ENCODE measurements at regions not wholly inside any gene's neighbourhood (a gene's known extent, or its start where the extent isn't known, plus 50 kb on each side); places are given as distances from the start of the nearest gene placed in this dataset.

DNA sequence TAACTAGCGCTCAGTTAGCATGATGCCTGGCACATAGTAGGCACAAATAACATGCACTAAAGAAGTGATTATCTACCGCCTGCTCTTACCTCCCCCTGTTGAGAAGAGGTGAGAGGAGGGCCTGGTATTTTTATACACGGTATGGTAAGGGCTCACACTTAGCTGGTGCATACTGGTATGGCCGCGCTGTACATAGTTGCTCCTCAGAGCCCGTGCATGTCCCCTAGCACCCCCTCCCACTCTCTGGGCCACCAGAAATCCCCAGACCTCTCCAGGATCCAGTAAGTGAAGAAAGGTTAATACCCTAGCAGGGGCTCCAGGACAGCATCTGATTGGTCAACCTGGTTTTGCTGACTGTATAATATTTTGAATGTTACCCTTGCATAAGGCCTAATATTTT is 121.4 kb downstream of the RAB11FIP2 start:
- POLR2A ChIA-PET = no interaction called here

DNA sequence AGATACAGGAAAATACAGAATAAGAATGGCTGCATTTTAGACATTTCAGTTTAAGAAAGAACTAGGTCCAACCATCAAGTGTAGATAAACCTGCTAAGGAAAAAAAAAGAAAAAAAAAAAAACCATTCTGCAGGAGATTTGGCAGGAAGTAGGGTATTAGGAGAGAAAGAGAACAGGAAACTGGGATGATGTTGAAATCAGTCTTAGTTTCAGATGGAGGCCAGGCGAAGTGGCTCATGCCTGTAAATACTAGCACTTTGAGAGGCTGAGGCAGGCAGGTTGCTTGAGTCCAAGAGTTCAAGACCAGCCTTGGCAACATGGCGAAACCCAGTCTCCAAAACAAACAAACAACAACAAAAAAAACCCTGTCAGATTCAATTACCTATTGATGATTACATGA is 120.2 kb downstream of the RAB11FIP2 start:
- POLR2A ChIA-PET = no interaction called here
- ATAC-seq (no peak), DNase-seq (no peak)
- CTCF ChIA-PET = no interaction called here
- H3K27ac Mint-ChIP-seq = no peak overlapping the region
- H3K4me3 Mint-ChIP-seq = no peak overlapping the region
- no peaks in the 10 kb centered on the region for H3K4me1 Mint-ChIP-seq
- H3K27me3 Mint-ChIP-seq = peaks cover 9% of the 10 kb centered on the region
- H3K36me3 Mint-ChIP-seq (ENCODE audit: low read depth) = no peaks in the 10 kb centered on the region
- no peaks in the 10 kb centered on the region for H3K9me3 Mint-ChIP-seq (ENCODE audit: low read depth)
- intact Hi-C loops (cut with DNase I, micrococcal nuclease) = no loop called here

More for the DNA sequence above, 121.4 kb downstream of the RAB11FIP2 start:
- intact Hi-C loops (cut with DNase I, micrococcal nuclease) = no loop called here
- Mint-ChIP-seq H3K27ac (no peak overlapping the region), H3K4me1 (no peaks in the 10 kb centered on the region), H3K36me3 (ENCODE audit: low read depth) (no peaks in the 10 kb centered on the region), H3K27me3 (peaks cover 9% of the 10 kb centered on the region), H3K4me3 (no peak overlapping the region), H3K9me3 (ENCODE audit: low read depth) (no peaks in the 10 kb centered on the region)
- no peak for ATAC-seq
- CTCF ChIA-PET = interaction anchor here (1.3 kb wide), 1 partner anchor 14 kb away, joined by 3 read pairs; no protein-coding TSS in a partner anchor
- no peak for DNase-seq

DNA sequence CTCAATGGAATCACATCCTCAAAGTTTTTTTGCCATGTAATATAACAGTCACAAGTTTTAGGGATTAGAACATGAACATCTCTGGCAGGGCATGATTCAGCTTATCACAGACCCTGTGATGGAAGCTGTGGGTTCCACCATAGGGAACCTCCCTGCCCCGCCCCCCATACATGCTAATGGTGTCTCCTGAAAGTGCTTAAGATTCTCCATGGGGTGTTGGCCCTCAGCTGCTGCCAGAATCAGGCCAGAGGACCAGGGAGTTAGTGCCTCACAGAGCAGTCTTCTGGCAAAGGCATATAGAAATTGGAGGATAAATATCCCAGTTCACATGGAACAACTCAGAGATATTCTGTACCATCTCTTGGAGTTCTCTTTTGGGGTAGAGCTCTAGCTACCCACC is 119.4 kb downstream of the RAB11FIP2 start:
- intact Hi-C loops (cut with DNase I, micrococcal nuclease) = no loop called here
- no peak overlapping the region for H3K27ac Mint-ChIP-seq
- no peaks in the 10 kb centered on the region for H3K36me3 Mint-ChIP-seq (ENCODE audit: low read depth)
- ChIA-PET POLR2A (no interaction called here), CTCF (interaction anchor here (0.5 kb wide), 1 partner anchor 1212 kb away, joined by 4 read pairs; no protein-coding TSS in a partner anchor)
- DNase-seq = no peak
- peaks cover 9% of the 10 kb centered on the region for H3K27me3 Mint-ChIP-seq
- no peaks in the 10 kb centered on the region for H3K4me1 Mint-ChIP-seq
- no peak overlapping the region for H3K4me3 Mint-ChIP-seq
- H3K9me3 Mint-ChIP-seq (ENCODE audit: low read depth) = no peaks in the 10 kb centered on the region
- no peak for ATAC-seq

GRCh38 chr10:117927871-117928270 is 118.9 kb downstream of the RAB11FIP2 start:
- H3K4me3 Mint-ChIP-seq = no peak overlapping the region
- intact Hi-C loops (cut with DNase I, micrococcal nuclease) = no loop called here
- ChIA-PET CTCF (interaction anchor here (0.5 kb wide), 1 partner anchor 1213 kb away, joined by 4 read pairs; no protein-coding TSS in a partner anchor), POLR2A (no interaction called here)
- H3K36me3 Mint-ChIP-seq (ENCODE audit: low read depth) = no peaks in the 10 kb centered on the region
- no peak for DNase-seq
- no peaks in the 10 kb centered on the region for H3K9me3 Mint-ChIP-seq (ENCODE audit: low read depth)
- no peak overlapping the region for H3K27ac Mint-ChIP-seq
- no peak for ATAC-seq
- no peaks in the 10 kb centered on the region for H3K4me1 Mint-ChIP-seq
- peaks cover 9% of the 10 kb centered on the region for H3K27me3 Mint-ChIP-seq

DNA sequence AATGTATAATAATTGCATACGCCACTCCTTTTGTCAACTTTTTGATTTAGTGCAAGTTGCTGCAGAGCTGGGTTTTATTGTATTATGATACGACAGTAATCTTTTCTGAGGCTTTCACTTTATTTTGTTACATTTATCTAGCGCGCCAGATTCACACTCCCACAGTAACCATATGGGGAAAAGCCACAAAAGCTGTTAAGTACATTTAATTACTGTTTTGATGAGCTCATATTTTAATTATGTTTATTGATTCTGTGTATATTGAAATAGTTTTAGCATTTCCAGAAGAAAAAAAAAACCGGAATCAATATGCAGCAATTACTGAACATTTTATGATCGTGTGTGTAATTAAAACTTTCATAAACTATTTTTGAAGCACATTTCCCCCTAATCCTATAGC is 118.5 kb downstream of the RAB11FIP2 start:
- Mint-ChIP-seq H3K27me3 (peaks cover 9% of the 10 kb centered on the region), H3K36me3 (ENCODE audit: low read depth) (no peaks in the 10 kb centered on the region), H3K4me1 (no peaks in the 10 kb centered on the region), H3K9me3 (ENCODE audit: low read depth) (no peaks in the 10 kb centered on the region), H3K27ac (no peak overlapping the region), H3K4me3 (no peak overlapping the region)
- intact Hi-C loops (cut with DNase I, micrococcal nuclease) = no loop called here
- CTCF ChIA-PET = no interaction called here
- POLR2A ChIA-PET = no interaction called here
- DNase-seq (no peak), ATAC-seq (no peak)

GRCh38 chr10:117928741-117929140 is 118.0 kb downstream of the RAB11FIP2 start:
- intact Hi-C loops (cut with DNase I, micrococcal nuclease) = no loop called here
- no peak for ATAC-seq
- H3K4me3 Mint-ChIP-seq = no peak overlapping the region
- no peak overlapping the region for H3K27ac Mint-ChIP-seq
- peaks cover 9% of the 10 kb centered on the region for H3K27me3 Mint-ChIP-seq
- no peaks in the 10 kb centered on the region for H3K4me1 Mint-ChIP-seq
- H3K9me3 Mint-ChIP-seq (ENCODE audit: low read depth) = no peaks in the 10 kb centered on the region
- DNase-seq = no peak
- H3K36me3 Mint-ChIP-seq (ENCODE audit: low read depth) = no peaks in the 10 kb centered on the region
- CTCF ChIA-PET = no interaction called here
- POLR2A ChIA-PET = no interaction called here

- no peak overlapping the region for H3K27ac Mint-ChIP-seq
- no peak for DNase-seq
- no peaks in the 10 kb centered on the region for H3K36me3 Mint-ChIP-seq (ENCODE audit: low read depth)
- ATAC-seq = no peak
- CTCF ChIA-PET = no interaction called here
- intact Hi-C loops (cut with DNase I, micrococcal nuclease) = no loop called here
- no peaks in the 10 kb centered on the region for H3K4me1 Mint-ChIP-seq
- peaks cover 9% of the 10 kb centered on the region for H3K27me3 Mint-ChIP-seq
- H3K9me3 Mint-ChIP-seq (ENCODE audit: low read depth) = no peaks in the 10 kb centered on the region
- POLR2A ChIA-PET = no interaction called here
- H3K4me3 Mint-ChIP-seq = no peak overlapping the region
Measured at GRCh38 chr10:117929327-117930067, 117.2 kb downstream of the RAB11FIP2 start.

DNA sequence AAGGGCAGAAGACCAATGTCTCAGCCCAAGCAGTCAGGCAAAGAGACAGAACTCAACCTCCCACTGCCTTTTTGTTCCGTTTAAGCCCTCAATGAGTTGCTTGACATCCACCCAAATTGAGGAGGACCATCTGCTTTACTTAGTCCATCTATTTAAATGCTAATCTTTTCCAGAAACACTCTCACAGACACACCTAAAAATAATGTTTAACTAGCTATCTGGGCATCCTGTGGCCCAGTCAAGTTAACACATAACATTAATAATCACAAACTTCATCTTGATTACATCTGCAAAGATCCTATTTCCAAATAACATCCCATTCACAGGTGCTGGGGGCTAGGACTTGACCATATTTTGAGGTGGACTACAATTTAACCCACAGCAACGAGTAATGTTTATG is 115.7 kb downstream of the RAB11FIP2 start:
- ChIA-PET POLR2A (no interaction called here), CTCF (no interaction called here)
- Mint-ChIP-seq H3K4me3 (no peak overlapping the region), H3K27me3 (peaks cover 8% of the 10 kb centered on the region), H3K27ac (no peak overlapping the region), H3K4me1 (no peaks in the 10 kb centered on the region), H3K9me3 (ENCODE audit: low read depth) (no peaks in the 10 kb centered on the region), H3K36me3 (ENCODE audit: low read depth) (no peaks in the 10 kb centered on the region)
- intact Hi-C loops (cut with DNase I, micrococcal nuclease) = no loop called here
- no peak for ATAC-seq
- no peak for DNase-seq

DNA sequence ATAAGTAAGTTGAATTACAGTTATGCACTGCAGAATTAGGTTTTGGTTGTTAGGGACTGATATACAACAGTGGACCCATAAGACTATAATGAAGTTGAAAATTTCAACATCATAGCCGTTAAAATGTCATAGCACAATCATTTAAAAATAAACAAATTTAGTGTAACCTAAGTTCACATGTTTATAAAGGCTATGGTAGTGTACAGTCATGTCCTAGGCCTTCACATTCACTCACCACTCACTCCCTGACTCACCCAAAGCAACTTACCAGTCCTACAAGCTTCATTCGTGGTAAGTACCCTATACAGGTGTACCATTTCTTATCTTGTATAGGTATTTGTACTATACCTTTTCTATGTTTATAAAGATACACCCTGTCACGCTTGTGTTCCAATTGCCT is 113.7 kb downstream of the RAB11FIP2 start:
- H3K4me1 Mint-ChIP-seq = peaks cover under 1% of the 10 kb centered on the region
- H3K36me3 Mint-ChIP-seq (ENCODE audit: low read depth) = no peaks in the 10 kb centered on the region
- intact Hi-C loops (cut with DNase I, micrococcal nuclease) = no loop called here
- DNase-seq (no peak), ATAC-seq (no peak)
- no peak overlapping the region for H3K4me3 Mint-ChIP-seq
- POLR2A ChIA-PET = no interaction called here
- CTCF ChIA-PET = no interaction called here
- H3K27ac Mint-ChIP-seq = no peak overlapping the region
- H3K9me3 Mint-ChIP-seq (ENCODE audit: low read depth) = no peaks in the 10 kb centered on the region
- H3K27me3 Mint-ChIP-seq = peaks cover 6% of the 10 kb centered on the region

DNA sequence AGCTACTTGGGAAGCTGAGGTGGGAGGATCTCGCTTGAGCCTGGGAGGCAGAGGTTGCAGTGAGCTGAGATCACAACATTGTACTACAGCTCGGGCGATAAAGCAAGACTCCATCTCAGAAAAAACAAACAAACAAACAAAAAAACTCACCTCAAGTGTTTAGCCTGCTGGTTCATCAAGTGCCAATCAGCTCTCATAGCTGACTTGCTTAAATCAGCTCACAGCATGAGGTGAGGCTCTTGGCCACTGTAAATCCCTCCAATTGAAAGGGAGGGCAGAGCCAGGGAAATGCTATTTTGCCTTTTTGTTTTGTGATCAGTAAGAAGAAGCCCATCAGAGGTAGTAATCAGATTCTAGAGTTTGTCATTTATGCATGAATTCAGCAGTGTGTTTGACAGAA is 112.3 kb downstream of the RAB11FIP2 start:
- ChIA-PET CTCF (interaction anchor here (0.6 to 0.8 kb wide), 2 partner anchors 23 to 438 kb away, joined by 3 read pairs; no protein-coding TSS in a partner anchor), POLR2A (no interaction called here)
- peaks cover 5% of the 10 kb centered on the region for H3K4me1 Mint-ChIP-seq
- peaks cover 7% of the 10 kb centered on the region for H3K27me3 Mint-ChIP-seq
- no peak overlapping the region for H3K4me3 Mint-ChIP-seq
- no peaks in the 10 kb centered on the region for H3K36me3 Mint-ChIP-seq (ENCODE audit: low read depth)
- DNase-seq = no peak
- H3K9me3 Mint-ChIP-seq (ENCODE audit: low read depth) = no peaks in the 10 kb centered on the region
- no peak overlapping the region for H3K27ac Mint-ChIP-seq
- intact Hi-C loops (cut with DNase I, micrococcal nuclease) = no loop called here
- no peak for ATAC-seq

GRCh38 chr10:117936141-117936540 is 110.6 kb downstream of the RAB11FIP2 start:
- CTCF ChIA-PET = no interaction called here
- POLR2A ChIA-PET = no interaction called here
- Mint-ChIP-seq H3K27ac (no peak overlapping the region), H3K4me1 (peaks cover 5% of the 10 kb centered on the region), H3K36me3 (ENCODE audit: low read depth) (no peaks in the 10 kb centered on the region), H3K4me3 (no peak overlapping the region), H3K27me3 (peaks cover 5% of the 10 kb centered on the region), H3K9me3 (ENCODE audit: low read depth) (no peaks in the 10 kb centered on the region)
- DNase-seq (no peak), ATAC-seq (no peak)
- intact Hi-C loops (cut with DNase I, micrococcal nuclease) = no loop called here

- Mint-ChIP-seq H3K4me3 (no peak overlapping the region), H3K27me3 (peaks cover 5% of the 10 kb centered on the region), H3K36me3 (ENCODE audit: low read depth) (no peaks in the 10 kb centered on the region), H3K9me3 (ENCODE audit: low read depth) (no peaks in the 10 kb centered on the region), H3K4me1 (peaks cover 5% of the 10 kb centered on the region), H3K27ac (no peak overlapping the region)
- no peak for ATAC-seq
- CTCF ChIA-PET = no interaction called here
- POLR2A ChIA-PET = no interaction called here
- intact Hi-C loops (cut with DNase I, micrococcal nuclease) = no loop called here
- no peak for DNase-seq
Measured at GRCh38 chr10:117936566-117936965, 110.2 kb downstream of the RAB11FIP2 start.
